Astrocyte (in vitro differentiated cells and primary cell): ENCODE measurements at regions not wholly inside any gene's neighbourhood (a gene's known extent, or its start where the extent isn't known, plus 50 kb on each side); places are given as distances from the start of the nearest gene placed in this dataset.

Experiments used
- CTCF ChIP-seq: IDR thresholded peaks from 2 replicates; pipeline ENCODE4 v1.5.1; 2011; ENCODE audit warnings: low read depth, mild to moderate bottlenecking, inconsistent platforms, low read length, moderate library complexity; ENCODE audit not compliant: insufficient read depth
- EZH2 ChIP-seq: IDR thresholded peaks from 2 replicates; pipeline ENCODE4 v1.6.1; 2012; ENCODE audit warnings: mild to moderate bottlenecking, low read length, inconsistent platforms; ENCODE audit not compliant: insufficient read depth

GRCh38 chr5:163624431-163624830 is 119.0 kb downstream of the MAT2B start:
- TF ChIP-seq CTCF (no peak), EZH2 (no peak)
